Transverse colon (tissue), 3 donors: ENCODE measurements at regions not wholly inside any gene's neighbourhood (a gene's known extent, or its start where the extent isn't known, plus 50 kb on each side); places are given as distances from the start of the nearest gene placed in this dataset.
"Not testable (repeated sequence)": the region's sequence is repeated elsewhere in the genome, so short reads cannot be mapped to it uniquely, and the experiment has no call there.

Experiments
- POLR2A ChIP-seq: fragments of 450-650 bp; IDR thresholded peaks from one replicate; pipeline ENCODE4 v1.6.1; 2016; ENCODE audit warnings: antibody characterized with exemption, mild to moderate bottlenecking, moderate library complexity
- TF ChIP-seq, protein P1 (sequence below), 5 experiments: fragments of 200-600 bp in 3 of 5; fragments of 450-650 bp in 2 of 5; sonication (generic) in 3 of 5; IDR thresholded peaks; 1 replicate in 2 of 5; 2 replicates in 3 of 5; pipeline ENCODE4 v1.5.1; 2016 to 2017; ENCODE audit warnings: antibody characterized with exemption in 5 of 5, inconsistent platforms in 3 of 5, mild to moderate bottlenecking in 2 of 5, moderate library complexity in 1 of 5

GRCh38 chr21:7925918-7926582 is 2595.3 kb upstream of the TPTE start:
- TF ChIP-seq, protein P1, sequence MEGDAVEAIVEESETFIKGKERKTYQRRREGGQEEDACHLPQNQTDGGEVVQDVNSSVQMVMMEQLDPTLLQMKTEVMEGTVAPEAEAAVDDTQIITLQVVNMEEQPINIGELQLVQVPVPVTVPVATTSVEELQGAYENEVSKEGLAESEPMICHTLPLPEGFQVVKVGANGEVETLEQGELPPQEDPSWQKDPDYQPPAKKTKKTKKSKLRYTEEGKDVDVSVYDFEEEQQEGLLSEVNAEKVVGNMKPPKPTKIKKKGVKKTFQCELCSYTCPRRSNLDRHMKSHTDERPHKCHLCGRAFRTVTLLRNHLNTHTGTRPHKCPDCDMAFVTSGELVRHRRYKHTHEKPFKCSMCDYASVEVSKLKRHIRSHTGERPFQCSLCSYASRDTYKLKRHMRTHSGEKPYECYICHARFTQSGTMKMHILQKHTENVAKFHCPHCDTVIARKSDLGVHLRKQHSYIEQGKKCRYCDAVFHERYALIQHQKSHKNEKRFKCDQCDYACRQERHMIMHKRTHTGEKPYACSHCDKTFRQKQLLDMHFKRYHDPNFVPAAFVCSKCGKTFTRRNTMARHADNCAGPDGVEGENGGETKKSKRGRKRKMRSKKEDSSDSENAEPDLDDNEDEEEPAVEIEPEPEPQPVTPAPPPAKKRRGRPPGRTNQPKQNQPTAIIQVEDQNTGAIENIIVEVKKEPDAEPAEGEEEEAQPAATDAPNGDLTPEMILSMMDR (IDR thresholded peaks at IDR 0.05) = not testable (repeated sequence)
- not testable (repeated sequence) for TF ChIP-seq POLR2A
